ENCODE measurements at regions not wholly inside any gene's neighbourhood (a gene's known extent, or its start where the extent isn't known, plus 50 kb on each side); places are given as distances from the start of the nearest gene placed in this dataset.

DNA sequence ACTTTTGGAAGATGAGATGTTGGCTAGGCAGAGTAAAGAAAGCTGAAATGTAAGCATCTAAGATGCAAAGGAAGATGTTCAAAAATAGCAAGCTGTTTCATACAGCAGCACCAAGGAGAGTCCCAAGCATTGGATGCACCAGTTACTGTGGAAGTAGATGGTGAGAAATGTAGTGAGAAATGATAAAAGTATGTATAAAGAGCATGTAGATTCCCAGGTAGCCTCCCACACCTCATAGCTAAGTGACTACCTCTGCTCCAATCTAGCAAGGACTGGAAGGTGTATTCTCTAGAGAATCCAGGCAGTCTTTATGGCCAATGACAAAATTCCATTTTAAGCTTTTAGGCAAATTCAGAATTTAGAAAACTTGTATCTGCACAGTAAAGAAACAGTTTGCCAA lies 50.9 kb upstream of the C4orf54 start:
- Histone ChIP-seq H3K4me1 (no peaks in the 10 kb centered on the region), H3K27ac (no peak overlapping the region), H3K9ac (ENCODE audit: low read depth in 2 of 2, low read length in 2 of 2) (no peak overlapping the region), H3K27me3 (no peaks in the 10 kb centered on the region), H3K9me3 (no peaks in the 10 kb centered on the region), H3K4me3 (no peak overlapping the region), H3K36me3 (no peaks in the 10 kb centered on the region)
- DNase-seq: no peak
- intact Hi-C loops (cut with DNase I): no loop called here
- no peak for TF ChIP-seq CTCF (IDR thresholded peaks at IDR 0.05)
